Adrenal gland (tissue), 9 donors: ENCODE measurements at regions not wholly inside any gene's neighbourhood (a gene's known extent, or its start where the extent isn't known, plus 50 kb on each side); places are given as distances from the start of the nearest gene placed in this dataset.

ENCODE experiments used
- DNase-seq, 7 donors: peaks; one replicate each; pipeline ENCODE4 v3.0.0-alpha.2; 2019 to 2020
- H3K27ac ChIP-seq, 5 donors: fragments of 200-600 bp; sonication (generic) in 4 of 5; 1 replicate in 3 of 5; 2 replicates in 2 of 5; pipeline versions ENCODE4 v1.5.1 to v1.8.0; 2016 to 2020; ENCODE audit warnings: mild to moderate bottlenecking in 1 of 5
- H3K27me3 ChIP-seq: fragments of 200-600 bp; 2 replicates; pipeline ENCODE4 v1.8.0; 2021
- H3K36me3 ChIP-seq, 2 donors: fragments of 200-600 bp; replicated peaks in 1 of 2; 1 replicate in 1 of 2; 2 replicates in 1 of 2; pipeline versions ENCODE4 v1.5.1 to v1.8.0; 2018 to 2022
- H3K4me1 ChIP-seq, 2 donors: fragments of 200-600 bp; replicated peaks in 1 of 2; 1 replicate in 1 of 2; 2 replicates in 1 of 2; pipeline versions ENCODE4 v1.5.1 to v1.8.0; 2018 to 2021
- H3K4me3 ChIP-seq, 4 donors: fragments of 200-600 bp; sonication (generic) in 3 of 4; one replicate each; pipeline ENCODE4 v1.5.1; 2016 to 2018
- H3K9me3 ChIP-seq, 3 donors: fragments of 200-600 bp; sonication (generic) in 1 of 3; replicated peaks in 1 of 3; 1 replicate in 2 of 3; 2 replicates in 1 of 3; pipeline versions ENCODE4 v1.5.1 to v1.8.0; 2016 to 2021
- POLR2A ChIP-seq, 2 donors: fragments of 450-650 bp; IDR thresholded peaks; one replicate each; pipeline ENCODE4 v1.6.1; 2017; ENCODE audit warnings: antibody characterized with exemption in 2 of 2, mild to moderate bottlenecking in 2 of 2, moderate library complexity in 1 of 2
- WGBS, 4 donors: extraction: QIAGEN DNeasy Blood & Tissue Kit in 2 of 4; methylation state at CpG; one replicate each; pipeline versions ENCODE4 v1.1.5 to v1.1.7; 2013 to 2017; 5-methylcytosine and 5-hydroxymethylcytosine counted together
- intact Hi-C, 2 donors: fragments of 100-400 bp; cut with DNase I; formaldehyde crosslinking; loops; one replicate each; pipeline versions ENCODE4 v1.14.1 to v1.15.0; 2022 to 2023
- TF ChIP-seq, protein P1 (sequence below), 6 experiments: fragments of 450-650 bp in 4 of 6; fragments of 200-600 bp in 2 of 6; sonication (generic) in 1 of 6; IDR thresholded peaks; 1 replicate in 5 of 6; 2 replicates in 1 of 6; pipeline versions ENCODE4 v1.5.1 to v1.8.0; 2016 to 2021; ENCODE audit warnings: antibody characterized with exemption in 6 of 6, mild to moderate bottlenecking in 2 of 6, moderate library complexity in 1 of 6
- donor health status: healthy with polysubstance abuse.
- donor health status: Bipolar disorder and iron deficiency.
- donor health status: DM: yes; HTN: yes; CAD: no.
- donor health status: DM: no; HTN: no; CAD: no.
- donor health status: DM: no; HTN: no; CAD: no.

DNA sequence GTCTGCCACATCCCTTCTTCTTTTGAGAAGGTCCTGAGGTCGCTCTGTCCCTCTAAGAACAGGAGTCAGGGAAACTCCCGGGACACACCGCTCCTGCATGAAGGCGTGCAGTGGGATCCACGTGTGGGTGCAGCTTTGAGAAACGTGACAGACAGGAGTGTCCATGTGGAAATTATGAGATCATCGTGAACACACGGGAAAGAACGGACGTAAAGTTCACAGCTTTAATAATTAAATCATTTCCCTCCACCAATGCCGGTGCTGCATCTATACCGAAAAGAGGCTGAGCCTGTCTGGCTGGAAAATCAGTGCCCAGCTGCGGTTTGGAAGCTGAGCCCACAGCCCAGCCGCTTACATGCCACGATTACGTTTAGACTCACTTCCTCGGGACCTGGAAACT is 372.4 kb upstream of the SALL3 start:
- H3K4me1 ChIP-seq = no peaks in the 10 kb centered on the region
- no peak overlapping the region for H3K27ac ChIP-seq
- H3K9me3 ChIP-seq = no peaks in the 10 kb centered on the region
- DNase-seq = no peak
- no peaks in the 10 kb centered on the region for H3K27me3 ChIP-seq
- WGBS, 4 donors = 78 to 80% (median 79%) methylated on average over 17 of the region's 17 CpGs
- no peaks in the 10 kb centered on the region for H3K36me3 ChIP-seq
- intact Hi-C loops = no loop called here
- TF ChIP-seq POLR2A (IDR thresholded peaks at IDR 0.05) = no peak
- TF ChIP-seq, protein P1, sequence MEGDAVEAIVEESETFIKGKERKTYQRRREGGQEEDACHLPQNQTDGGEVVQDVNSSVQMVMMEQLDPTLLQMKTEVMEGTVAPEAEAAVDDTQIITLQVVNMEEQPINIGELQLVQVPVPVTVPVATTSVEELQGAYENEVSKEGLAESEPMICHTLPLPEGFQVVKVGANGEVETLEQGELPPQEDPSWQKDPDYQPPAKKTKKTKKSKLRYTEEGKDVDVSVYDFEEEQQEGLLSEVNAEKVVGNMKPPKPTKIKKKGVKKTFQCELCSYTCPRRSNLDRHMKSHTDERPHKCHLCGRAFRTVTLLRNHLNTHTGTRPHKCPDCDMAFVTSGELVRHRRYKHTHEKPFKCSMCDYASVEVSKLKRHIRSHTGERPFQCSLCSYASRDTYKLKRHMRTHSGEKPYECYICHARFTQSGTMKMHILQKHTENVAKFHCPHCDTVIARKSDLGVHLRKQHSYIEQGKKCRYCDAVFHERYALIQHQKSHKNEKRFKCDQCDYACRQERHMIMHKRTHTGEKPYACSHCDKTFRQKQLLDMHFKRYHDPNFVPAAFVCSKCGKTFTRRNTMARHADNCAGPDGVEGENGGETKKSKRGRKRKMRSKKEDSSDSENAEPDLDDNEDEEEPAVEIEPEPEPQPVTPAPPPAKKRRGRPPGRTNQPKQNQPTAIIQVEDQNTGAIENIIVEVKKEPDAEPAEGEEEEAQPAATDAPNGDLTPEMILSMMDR (IDR thresholded peaks at IDR 0.05) = no peak
- H3K4me3 ChIP-seq = no peak overlapping the region

DNA sequence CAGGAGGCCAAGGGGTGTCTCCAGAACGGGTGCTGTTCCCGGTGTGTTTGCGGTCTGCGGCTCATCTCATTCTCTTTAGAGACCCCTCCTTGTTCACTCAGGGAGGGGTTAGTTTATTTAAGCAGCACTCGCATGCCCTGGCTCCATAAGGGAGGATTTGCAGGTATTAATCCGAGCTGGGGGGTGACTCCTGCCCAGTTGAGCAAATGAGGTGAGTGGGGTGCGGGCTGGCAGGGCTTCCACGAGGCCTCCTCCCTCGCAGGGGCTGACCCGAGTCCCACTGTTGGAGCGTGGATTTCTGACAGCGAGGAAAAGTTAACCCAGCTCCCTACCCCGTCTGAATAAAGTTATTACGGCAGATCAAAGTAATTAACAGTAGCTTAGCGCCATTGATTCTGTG is 371.8 kb upstream of the SALL3 start:
- Histone ChIP-seq H3K9me3 (no peaks in the 10 kb centered on the region), H3K27ac (no peak overlapping the region), H3K4me1 (no peaks in the 10 kb centered on the region), H3K36me3 (no peaks in the 10 kb centered on the region), H3K27me3 (no peaks in the 10 kb centered on the region), H3K4me3 (no peak overlapping the region)
- TF ChIP-seq, protein P1 (IDR thresholded peaks at IDR 0.05) = no peak
- TF ChIP-seq POLR2A (IDR thresholded peaks at IDR 0.05) = no peak
- WGBS, 4 donors = 82 to 86% (median 85%) methylated on average over 15 of the region's 15 CpGs
- no peak for DNase-seq
- intact Hi-C loops = no loop called here

DNA sequence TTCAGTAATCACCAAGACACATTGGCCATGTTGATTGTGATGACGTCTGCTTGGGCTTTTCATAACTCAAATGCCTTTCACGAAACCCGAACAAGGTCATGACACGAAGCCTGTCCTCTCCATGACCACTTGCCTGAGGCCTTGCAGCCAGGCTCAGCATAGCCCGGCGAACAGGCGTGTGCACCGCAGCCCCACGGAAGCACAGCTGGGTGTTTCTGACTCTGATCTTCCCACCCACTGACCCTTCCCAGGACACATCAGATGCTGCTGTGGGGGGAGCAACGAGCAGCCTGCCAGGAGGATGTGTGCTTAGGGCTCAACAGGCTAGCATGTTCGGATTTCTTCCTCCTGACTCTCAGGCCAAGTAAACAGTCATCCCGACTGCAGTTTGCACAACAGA is 369.4 kb upstream of the SALL3 start:
- Histone ChIP-seq H3K27me3 (no peaks in the 10 kb centered on the region), H3K4me3 (no peak overlapping the region), H3K9me3 (no peaks in the 10 kb centered on the region), H3K4me1 (no peaks in the 10 kb centered on the region), H3K36me3 (no peaks in the 10 kb centered on the region), H3K27ac (no peak overlapping the region)
- no peak for DNase-seq
- TF ChIP-seq POLR2A (IDR thresholded peaks at IDR 0.05) = no peak
- TF ChIP-seq, protein P1 (IDR thresholded peaks at IDR 0.05) = no peak
- intact Hi-C loops = no loop called here
- WGBS, 4 donors = 59 to 69% (median 64%) methylated on average over 9 to 12 of the region's 12 CpGs

DNA sequence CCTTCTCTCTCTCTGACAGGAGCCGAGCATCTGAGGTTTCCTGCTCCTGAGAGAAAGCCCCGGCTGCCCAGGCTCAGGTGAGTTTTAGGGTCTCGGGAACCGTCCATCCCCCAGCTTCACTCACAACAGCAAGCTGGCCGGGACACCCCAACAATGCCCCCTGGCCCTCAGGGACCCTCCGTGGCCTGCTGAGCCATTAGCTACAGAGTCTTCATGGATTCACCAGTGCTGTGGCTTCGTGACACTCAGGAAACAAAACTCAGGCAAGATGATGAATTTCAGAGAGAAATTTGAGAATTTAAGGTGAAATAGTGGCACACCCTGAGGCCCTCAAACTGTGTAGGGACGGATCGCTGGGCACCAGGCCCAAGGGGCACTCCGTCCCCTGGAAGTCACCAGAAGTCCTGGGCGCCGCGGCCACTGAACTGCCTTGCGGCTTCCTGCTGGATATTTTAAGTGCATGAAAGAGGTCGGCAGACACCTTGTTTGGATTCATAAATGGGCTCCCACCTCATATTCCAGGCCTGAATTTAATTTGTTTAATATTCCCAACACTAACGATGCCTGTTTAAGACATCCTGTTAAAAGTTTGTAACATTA is 368.3 kb upstream of the SALL3 start:
- Histone ChIP-seq H3K4me1 (no peaks in the 10 kb centered on the region), H3K4me3 (no peak overlapping the region), H3K9me3 (no peaks in the 10 kb centered on the region), H3K36me3 (no peaks in the 10 kb centered on the region), H3K27ac (no peak overlapping the region), H3K27me3 (no peaks in the 10 kb centered on the region)
- 78 to 82% (median 80%) methylated on average over 15 to 16 of the region's 16 CpGs for WGBS, 4 donors
- DNase-seq = no peak
- intact Hi-C loops = no loop called here
- no peak for TF ChIP-seq POLR2A (IDR thresholded peaks at IDR 0.05)
- TF ChIP-seq, protein P1 (IDR thresholded peaks at IDR 0.05) = no peak
